ENCODE measurements at regions not wholly inside any gene's neighbourhood (a gene's known extent, or its start where the extent isn't known, plus 50 kb on each side); places are given as distances from the start of the nearest gene placed in this dataset.

GRCh38 chr7:73960548-73960947 lies 67.4 kb upstream of the ELN start:
- TF ChIP-seq CTCF (IDR thresholded peaks at IDR 0.05), result no peak
- no peak for TF ChIP-seq POLR2A (IDR thresholded peaks at IDR 0.05)
- TF ChIP-seq EP300 (IDR thresholded peaks at IDR 0.05), result no peak

Data from tibial nerve (tissue), 4 donors.